ENCODE measurements at regions not wholly inside any gene's neighbourhood (a gene's known extent, or its start where the extent isn't known, plus 50 kb on each side); places are given as distances from the start of the nearest gene placed in this dataset.
"Not testable (repeated sequence)": the region's sequence is repeated elsewhere in the genome, so short reads cannot be mapped to it uniquely, and the experiment has no call there.

DNA sequence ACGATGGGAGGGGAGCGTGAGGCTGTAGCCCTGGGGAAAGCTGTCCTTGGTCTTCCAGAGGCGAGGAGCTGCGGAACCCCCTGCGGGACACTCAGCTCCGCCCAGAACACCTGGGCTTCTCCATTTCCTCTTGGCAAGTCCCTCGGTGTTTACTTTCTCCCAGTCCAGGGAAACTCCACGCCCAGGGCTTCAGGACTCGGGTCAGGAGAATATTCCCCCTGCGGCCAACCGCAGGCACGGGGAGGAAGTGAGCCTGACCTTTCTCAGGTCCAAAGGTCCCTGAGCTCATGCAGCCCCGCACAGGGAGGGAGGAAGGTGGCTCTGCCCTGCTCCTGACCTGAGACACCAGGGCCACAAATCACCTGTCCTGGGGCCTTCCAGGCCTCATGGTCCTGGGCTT, 5435.9 kb upstream of the TPTE start:
- DNase-seq, H3K36me3 Mint-ChIP-seq, H3K4me1 Mint-ChIP-seq, CTCF ChIA-PET, H3K27me3 Mint-ChIP-seq, H3K27ac Mint-ChIP-seq, H3K9me3 Mint-ChIP-seq, H3K4me3 Mint-ChIP-seq: not testable (repeated sequence)

DNA sequence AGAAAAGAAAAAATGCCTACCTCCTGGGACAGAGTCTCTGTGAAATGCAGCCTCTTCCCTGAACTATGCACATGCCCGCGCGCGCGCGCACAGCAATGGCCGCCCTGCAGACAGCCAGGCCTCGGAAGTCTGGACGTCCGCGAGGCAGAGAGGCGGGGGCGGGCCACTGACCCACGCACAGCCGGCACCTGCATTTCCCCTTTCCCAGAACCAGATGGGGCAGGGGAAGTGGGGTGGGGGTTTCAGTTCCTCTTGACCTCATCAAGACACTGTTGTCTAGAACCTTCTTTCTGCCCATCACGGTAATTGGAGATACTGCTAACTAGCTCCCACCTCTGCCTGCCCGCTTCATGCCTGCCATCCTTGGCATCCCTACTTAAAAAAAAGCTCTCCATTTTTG, 5435.0 kb upstream of the TPTE start:
- H3K27me3 Mint-ChIP-seq, H3K27ac Mint-ChIP-seq, CTCF ChIA-PET: not testable (repeated sequence)

DNA sequence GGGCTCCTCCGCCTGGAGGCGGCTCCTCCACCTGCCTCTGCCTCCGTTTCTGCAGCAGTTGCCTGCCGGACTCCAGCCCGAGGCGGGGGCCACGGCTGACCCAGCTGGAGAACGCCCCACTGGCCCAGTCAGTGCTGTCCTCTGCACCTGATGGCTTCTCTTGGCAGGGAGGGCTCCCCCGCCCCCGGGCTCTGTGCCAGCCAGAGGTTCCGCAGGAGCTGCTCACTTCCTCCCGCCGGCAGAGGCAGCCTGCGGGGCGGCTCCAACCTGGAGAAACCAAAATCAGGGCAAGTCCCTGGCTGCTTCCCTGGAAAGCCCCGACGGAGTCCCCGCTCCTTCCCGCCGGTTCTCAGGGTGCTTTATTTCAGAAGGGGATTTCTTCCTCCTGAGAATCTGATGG, 5432.6 kb upstream of the TPTE start:
- H3K27ac Mint-ChIP-seq, DNase-seq, H3K9me3 Mint-ChIP-seq, H3K4me3 Mint-ChIP-seq, H3K27me3 Mint-ChIP-seq, H3K36me3 Mint-ChIP-seq, H3K4me1 Mint-ChIP-seq, CTCF ChIA-PET: not testable (repeated sequence)

More for the DNA sequence above, 5435.0 kb upstream of the TPTE start:
- H3K4me1 Mint-ChIP-seq, H3K4me3 Mint-ChIP-seq, DNase-seq, H3K36me3 Mint-ChIP-seq, H3K9me3 Mint-ChIP-seq: not testable (repeated sequence)

DNA sequence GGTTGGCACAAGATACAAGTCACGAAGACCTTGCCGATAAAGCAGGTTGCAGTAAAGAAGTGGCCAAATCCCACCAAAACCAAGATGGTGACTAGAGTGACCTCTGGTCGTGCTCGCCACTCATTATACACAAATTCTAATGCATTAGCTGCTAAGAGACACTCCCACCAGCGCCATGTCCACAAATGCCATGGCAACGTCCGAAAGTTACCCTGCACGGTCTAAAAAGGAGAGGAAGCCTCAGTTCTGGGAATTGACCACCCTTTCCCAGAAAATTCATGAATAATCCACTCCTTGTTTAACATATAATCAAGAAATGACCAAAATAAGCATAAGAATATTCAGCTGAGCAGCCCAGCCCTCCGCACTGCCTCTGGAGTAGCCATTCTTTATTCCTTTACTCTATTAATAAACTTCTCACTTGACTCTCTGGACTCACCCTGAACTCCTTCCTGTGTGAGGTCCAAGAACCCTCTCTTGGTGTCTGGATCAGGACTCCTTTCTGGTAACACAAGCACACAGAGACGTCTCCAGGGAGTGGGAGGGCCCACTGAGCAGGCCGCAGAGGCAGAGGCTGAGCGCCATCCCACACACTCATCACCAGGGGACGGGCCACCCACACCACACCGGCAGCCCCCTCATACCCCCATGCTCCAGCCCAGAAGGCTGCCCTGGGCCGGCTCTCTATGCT, 5431.8 kb upstream of the TPTE start:
- H3K9me3 Mint-ChIP-seq, H3K27me3 Mint-ChIP-seq, H3K4me3 Mint-ChIP-seq, CTCF ChIA-PET, H3K36me3 Mint-ChIP-seq, H3K4me1 Mint-ChIP-seq, H3K27ac Mint-ChIP-seq, DNase-seq: not testable (repeated sequence)

DNA sequence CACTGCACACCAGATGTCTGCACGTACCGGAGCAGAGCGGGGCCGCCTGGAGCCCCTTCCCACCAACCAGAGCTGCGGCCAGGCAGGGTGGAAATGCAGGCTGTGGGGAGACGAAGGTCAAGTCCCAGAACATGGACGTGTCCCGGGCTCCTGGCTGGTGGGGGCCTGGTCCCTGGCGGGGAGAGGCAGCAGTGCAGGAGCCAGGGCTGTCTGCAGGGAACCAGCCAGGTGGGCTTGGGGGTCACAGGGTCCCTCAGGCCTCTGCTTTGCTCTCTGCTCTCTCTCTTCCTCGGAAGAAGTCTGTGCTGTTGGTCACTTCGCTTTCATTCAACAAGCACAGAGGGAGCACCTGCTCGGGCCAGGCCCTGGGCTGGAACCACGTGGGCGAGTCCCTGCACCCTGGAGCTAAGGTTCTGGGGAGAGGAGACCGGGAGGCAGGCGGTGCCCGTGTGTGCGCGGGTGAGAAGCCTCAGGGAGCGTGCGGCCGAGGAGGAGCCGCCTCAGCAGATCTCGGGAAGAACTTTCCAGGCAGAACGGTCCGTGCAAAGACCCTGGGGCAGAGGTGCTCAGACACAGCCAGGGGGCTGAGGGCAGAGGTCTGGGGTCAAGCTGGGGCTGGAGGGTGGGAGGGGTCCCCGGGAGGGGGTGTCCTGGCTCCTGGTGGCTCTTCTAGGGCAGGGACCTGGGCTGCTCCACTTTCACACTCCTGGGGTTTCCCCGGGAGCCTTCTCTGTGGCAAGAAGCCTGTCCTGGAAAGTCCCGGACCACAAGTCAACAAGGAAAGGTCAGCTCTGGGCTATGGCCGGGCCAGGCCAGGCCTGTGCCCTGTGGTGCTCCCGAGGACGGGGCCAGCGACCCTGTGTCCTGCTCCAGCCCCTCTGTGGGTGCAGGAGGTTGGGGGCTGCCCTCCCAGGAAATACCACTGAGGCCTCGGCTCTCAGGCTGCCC, 5431.0 kb upstream of the TPTE start:
- H3K9me3 Mint-ChIP-seq, H3K4me3 Mint-ChIP-seq, DNase-seq, H3K27me3 Mint-ChIP-seq, H3K27ac Mint-ChIP-seq, H3K4me1 Mint-ChIP-seq, CTCF ChIA-PET, H3K36me3 Mint-ChIP-seq: not testable (repeated sequence)

DNA sequence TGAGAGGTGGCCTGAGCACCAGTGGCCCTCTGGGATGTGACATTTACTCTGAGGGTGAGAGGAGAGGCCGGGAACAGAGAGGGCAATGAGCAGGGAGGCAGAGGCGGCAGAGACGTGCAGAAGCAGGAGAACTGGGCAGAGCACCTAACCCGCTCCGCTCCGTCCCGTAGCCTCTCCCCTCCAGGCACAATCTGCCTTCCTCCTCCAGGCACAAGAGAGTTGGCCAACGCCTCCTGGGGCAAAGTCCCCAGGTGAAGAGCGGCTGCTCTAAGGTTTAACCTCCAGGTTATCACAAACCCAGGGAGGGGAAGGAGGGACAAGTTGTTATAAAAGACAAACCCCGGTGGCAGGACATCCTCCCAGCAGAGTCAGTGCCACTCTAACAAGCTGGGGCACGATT, 5430.1 kb upstream of the TPTE start:
- H3K4me3 Mint-ChIP-seq, H3K27ac Mint-ChIP-seq, H3K36me3 Mint-ChIP-seq, CTCF ChIA-PET, H3K4me1 Mint-ChIP-seq, H3K27me3 Mint-ChIP-seq, DNase-seq, H3K9me3 Mint-ChIP-seq: not testable (repeated sequence)

DNA sequence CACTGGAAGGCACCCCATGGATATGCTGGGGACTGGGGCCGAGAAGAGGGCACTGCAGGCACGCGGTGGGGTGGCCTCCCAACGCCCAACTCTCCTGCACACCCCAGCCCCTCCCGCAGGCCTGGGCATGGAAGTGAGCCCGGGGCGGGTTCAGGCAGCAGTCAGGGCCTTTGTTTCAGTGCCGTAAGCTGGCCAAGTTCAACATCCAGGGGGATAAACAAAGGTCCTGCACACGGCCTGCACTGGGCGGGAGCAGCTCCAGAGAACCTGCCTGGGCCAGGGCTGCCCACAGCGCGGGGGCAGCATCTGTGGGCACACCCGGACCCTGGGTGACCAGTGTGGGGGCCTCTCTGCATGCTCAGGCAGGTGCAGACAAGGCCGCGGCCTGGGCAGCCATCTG, 5425.8 kb upstream of the TPTE start:
- CTCF ChIA-PET, H3K9me3 Mint-ChIP-seq, H3K27me3 Mint-ChIP-seq, H3K4me3 Mint-ChIP-seq, H3K36me3 Mint-ChIP-seq, DNase-seq, H3K4me1 Mint-ChIP-seq, H3K27ac Mint-ChIP-seq: not testable (repeated sequence)

DNA sequence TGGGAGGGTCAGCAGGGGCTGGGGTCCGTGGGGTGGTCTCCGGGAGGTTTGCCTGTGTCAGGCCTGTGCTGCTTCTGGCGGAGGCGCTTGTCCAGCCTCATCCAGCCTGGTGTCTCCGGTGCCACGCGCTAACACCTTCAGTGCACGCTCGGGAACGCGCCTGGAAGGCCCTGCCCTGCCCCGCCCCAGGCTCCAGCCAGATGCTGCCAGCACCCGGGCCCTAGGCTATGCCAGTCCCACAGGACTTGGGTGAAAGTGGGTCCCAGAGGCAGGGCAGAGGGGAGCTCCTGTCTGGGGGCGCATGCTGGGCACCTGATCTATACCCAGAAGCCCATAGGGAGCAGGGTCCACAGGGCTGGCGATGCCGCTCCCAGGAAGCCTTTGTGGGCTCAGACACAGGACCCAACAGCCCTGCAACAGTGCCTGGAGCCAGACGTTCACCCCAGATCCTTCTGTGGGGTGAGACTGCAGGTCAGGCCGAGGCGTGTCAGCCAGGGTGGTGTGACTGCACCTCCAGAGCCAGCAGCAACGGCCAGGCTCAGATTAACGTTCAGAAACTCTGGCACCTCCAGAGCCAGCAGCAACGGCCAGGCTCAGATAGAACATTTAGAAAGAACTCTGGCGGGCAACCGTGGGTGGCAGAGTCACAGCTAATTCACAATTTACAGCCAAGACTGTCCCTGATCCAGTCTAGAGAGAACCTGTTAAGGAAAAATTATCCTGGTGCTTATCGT, 5423.2 kb upstream of the TPTE start:
- H3K36me3 Mint-ChIP-seq, H3K4me1 Mint-ChIP-seq, H3K27ac Mint-ChIP-seq, H3K9me3 Mint-ChIP-seq, H3K4me3 Mint-ChIP-seq, CTCF ChIA-PET, DNase-seq, H3K27me3 Mint-ChIP-seq: not testable (repeated sequence)

DNA sequence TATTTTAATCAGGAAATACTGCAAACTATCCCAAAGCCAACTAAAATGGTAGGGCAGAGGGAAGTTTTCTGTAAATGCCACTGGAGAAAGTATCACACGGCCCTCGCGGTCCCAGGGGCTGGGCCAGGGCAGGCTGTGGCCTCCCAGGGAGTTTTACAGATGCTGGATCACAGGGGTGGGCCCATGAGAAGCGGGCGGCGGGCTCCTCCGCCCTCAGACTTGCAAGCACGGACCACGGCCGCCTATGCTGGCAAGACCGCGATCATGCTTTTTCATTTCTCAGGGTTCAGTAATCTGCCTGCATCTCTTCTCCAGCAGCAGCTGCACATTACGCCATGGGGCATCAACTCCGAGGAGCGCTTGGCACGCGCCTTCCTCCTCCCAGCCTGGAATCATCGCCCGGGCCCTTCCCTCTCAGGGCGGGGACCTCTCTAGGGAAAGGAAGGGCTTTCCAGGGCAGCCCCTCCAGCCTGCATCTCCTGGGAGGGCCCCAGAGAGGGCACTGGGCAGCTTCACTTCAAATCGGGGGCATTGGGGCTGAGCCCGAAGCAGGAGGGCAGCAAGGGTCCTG, 5420.7 kb upstream of the TPTE start:
- DNase-seq, H3K9me3 Mint-ChIP-seq, H3K27me3 Mint-ChIP-seq, CTCF ChIA-PET, H3K4me3 Mint-ChIP-seq, H3K4me1 Mint-ChIP-seq, H3K27ac Mint-ChIP-seq, H3K36me3 Mint-ChIP-seq: not testable (repeated sequence)

DNA sequence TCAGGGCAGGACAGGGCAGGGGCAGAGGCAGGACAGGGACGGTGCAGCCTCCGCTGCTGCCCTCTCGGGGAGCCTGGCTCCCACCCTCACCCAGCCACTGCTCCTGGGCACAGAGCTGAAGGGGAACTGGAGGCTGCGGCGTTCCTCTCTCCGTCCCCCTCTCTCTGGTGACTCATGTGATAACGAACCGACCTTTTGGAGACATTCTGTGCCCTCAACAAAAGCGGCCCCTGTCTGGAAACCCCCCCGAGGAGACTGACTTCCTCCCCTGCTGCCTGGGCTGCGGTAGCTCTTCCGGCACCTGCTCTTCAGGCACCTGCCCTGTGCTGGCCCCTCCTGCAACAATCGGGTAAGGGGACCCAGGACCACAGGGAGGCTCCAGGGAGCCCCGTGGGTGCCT, 5419.6 kb upstream of the TPTE start:
- H3K27me3 Mint-ChIP-seq, H3K4me1 Mint-ChIP-seq, H3K9me3 Mint-ChIP-seq, H3K36me3 Mint-ChIP-seq, CTCF ChIA-PET: not testable (repeated sequence)
- peak; percentile 86 for DNase-seq
- peak overlapping the region; percentile 62 for H3K4me3 Mint-ChIP-seq
- peak overlapping the region; percentile 87 for H3K27ac Mint-ChIP-seq

DNA sequence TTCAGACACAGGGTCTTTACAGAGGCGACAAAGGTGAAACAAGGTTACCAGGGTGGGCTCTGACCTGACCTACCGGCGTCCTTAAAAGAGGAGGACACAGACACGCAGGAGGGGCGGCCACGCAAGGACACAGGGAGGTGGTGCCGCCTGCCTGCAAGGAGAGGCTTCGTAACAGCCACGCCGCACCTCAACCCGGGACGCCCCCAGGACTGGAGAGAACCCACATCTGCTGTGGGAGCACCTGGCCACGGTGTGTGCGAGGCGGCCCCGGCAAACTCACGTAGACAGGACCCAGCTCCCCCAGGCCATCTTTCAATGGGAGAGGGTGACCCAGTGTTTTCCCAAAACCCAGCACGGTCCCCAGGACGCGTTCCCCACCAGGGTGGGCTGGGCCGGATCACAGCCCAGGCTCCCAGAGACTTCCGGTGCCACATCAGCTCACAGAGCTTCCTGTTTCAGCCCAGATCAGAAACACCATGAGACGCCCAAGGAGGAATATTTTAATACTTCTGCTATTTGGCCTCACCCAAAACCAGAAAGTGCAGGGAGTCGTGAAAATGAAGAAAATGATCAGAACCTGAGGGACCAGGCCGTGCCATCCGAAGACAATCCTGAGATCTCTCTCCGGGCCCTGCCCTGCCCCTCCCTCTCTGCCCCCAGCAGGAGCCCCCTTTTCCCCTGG, 5417.4 kb upstream of the TPTE start:
- DNase-seq = peak; percentile 33
- CTCF ChIA-PET = not testable (repeated sequence)

DNA sequence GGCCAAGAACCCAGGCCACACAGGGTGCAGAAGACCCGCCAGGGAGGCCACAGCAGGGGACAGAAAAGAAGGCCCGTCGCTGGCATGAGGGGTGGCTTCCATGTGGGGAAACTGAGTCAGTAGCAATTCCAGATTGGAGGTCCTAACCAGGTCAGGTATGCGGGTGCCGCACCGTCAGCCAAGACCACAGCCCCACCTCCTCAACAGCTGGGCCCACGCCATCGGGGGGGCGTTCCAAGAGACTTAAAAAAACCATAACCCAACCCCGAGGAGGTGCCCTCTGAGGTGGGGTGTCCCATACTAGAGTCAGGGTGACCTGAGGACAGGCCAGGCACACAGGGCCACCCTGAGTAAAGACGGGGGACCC, 5416.8 kb upstream of the TPTE start:
- peak overlapping the region; percentile 95 for H3K27ac Mint-ChIP-seq
- not testable (repeated sequence) for H3K9me3 Mint-ChIP-seq

More for the DNA sequence above, 5417.4 kb upstream of the TPTE start:
- H3K36me3 Mint-ChIP-seq, H3K27me3 Mint-ChIP-seq, H3K9me3 Mint-ChIP-seq: not testable (repeated sequence)
- Mint-ChIP-seq H3K4me3 (peak overlapping the region; percentile 69), H3K27ac (peak overlapping the region; percentile 95), H3K4me1 (peaks cover 13% of the 10 kb centered on the region)

DNA sequence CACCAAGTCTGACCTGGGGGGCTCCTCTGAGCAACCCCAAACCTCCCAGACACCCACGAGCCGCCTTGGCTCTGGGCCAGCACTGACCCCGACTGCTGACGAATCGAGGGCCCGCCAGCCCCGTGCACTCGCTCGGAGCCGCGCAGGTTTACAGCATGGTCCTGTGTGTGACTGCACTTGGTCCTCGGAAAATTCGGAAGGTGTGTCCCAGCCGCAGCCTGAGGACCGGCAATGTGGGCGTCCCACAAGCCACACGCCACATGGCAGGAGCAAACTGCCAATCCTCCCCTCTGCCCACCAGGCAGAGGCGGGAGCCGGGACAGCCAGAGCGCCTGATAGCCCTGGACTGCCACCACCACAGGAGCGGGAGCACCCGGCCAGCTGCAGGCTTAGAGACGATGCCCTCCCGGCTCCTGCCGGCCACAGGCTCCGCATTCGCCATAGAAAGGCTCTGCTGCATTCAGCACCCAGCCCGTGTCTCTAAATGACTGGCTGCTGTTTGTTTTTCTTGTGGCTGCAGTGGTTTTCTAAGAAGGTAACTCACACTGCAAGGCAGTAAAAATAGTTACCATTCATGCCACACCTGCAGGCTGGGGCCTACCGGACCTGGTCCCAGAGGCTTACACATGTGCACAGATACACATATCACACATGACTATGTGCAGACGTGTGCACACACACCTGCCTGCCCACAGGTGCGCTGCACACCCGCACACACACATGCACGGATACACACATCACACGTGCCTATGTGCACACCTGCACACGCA, 5415.3 kb upstream of the TPTE start:
- not testable (repeated sequence) for H3K36me3 Mint-ChIP-seq, H3K27ac Mint-ChIP-seq
- peaks cover 13% of the 10 kb centered on the region for H3K4me1 Mint-ChIP-seq

More for the DNA sequence above, 5416.8 kb upstream of the TPTE start:
- H3K4me1 Mint-ChIP-seq = peaks cover 13% of the 10 kb centered on the region
- H3K36me3 Mint-ChIP-seq, H3K4me3 Mint-ChIP-seq, CTCF ChIA-PET, DNase-seq, H3K27me3 Mint-ChIP-seq: not testable (repeated sequence)

More for the DNA sequence above, 5415.3 kb upstream of the TPTE start:
- H3K27me3 Mint-ChIP-seq, H3K4me3 Mint-ChIP-seq, CTCF ChIA-PET, H3K9me3 Mint-ChIP-seq: not testable (repeated sequence)
- DNase-seq = peak; percentile 40
